Cardiac fibroblast (primary cell): ENCODE measurements at regions not wholly inside any gene's neighbourhood (a gene's known extent, or its start where the extent isn't known, plus 50 kb on each side); places are given as distances from the start of the nearest gene placed in this dataset.

Experiments
- DNase-seq, 2 donors: peaks; one replicate each; pipeline versions ENCODE4 v3.0.0 to v3.0.0-alpha.2; 2010; ENCODE audit warnings: low read depth in 2 of 2
- H3K4me3 ChIP-seq, 2 donors: replicated peaks in 1 of 2; 1 replicate in 1 of 2; 2 replicates in 1 of 2; pipeline ENCODE4 v1.5.1; 2011; ENCODE audit warnings: low read depth in 2 of 2, low read length in 2 of 2, mild to moderate bottlenecking in 2 of 2, moderate library complexity in 1 of 2
- TF ChIP-seq, protein P1 (sequence below): IDR thresholded peaks from one replicate; pipeline ENCODE4 v1.5.1; 2011; ENCODE audit warnings: low read depth, mild to moderate bottlenecking, low read length, inconsistent platforms

DNA sequence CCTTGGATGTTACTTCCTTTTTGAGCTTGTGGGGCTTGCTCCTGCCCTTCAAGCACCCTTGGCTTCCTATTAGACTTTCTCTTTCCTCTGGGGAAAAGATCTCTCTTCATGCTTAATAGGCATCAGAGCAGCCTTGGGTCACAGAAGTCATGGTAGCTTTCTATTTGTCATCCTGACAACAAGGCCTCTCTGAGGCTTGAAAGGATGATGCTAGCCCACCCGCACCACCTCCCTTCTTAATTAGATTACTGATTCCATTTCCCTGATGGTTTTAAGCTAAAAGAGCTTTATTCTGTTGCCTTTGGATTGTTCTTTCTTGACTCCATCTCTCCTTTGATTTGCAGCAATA is 435.5 kb upstream of the TPM1 start:
- TF ChIP-seq, protein P1, sequence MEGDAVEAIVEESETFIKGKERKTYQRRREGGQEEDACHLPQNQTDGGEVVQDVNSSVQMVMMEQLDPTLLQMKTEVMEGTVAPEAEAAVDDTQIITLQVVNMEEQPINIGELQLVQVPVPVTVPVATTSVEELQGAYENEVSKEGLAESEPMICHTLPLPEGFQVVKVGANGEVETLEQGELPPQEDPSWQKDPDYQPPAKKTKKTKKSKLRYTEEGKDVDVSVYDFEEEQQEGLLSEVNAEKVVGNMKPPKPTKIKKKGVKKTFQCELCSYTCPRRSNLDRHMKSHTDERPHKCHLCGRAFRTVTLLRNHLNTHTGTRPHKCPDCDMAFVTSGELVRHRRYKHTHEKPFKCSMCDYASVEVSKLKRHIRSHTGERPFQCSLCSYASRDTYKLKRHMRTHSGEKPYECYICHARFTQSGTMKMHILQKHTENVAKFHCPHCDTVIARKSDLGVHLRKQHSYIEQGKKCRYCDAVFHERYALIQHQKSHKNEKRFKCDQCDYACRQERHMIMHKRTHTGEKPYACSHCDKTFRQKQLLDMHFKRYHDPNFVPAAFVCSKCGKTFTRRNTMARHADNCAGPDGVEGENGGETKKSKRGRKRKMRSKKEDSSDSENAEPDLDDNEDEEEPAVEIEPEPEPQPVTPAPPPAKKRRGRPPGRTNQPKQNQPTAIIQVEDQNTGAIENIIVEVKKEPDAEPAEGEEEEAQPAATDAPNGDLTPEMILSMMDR: no peak
- no peak for DNase-seq
- H3K4me3 ChIP-seq: no peak overlapping the region

DNA sequence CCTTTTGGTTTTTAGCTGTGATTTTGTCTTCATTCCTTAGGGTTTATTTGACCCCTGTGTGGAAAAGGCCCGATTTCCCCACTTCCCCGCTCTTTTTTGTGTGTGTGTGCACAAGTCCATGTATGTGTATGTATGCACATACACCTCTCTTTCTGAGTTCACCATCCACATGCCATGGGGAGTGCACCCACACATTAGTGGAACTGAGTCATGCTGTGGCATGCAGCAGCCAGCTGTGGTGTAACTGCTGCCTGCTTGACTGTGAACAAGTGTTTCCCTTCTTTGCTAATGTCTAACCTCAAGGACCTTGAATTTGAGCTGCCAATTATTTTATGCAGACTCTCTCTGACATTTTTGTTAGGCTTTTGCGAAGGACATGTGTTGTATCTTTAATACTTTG is 434.9 kb upstream of the TPM1 start:
- peak in 1 of 2 donors; percentile 57 for DNase-seq
- TF ChIP-seq, protein P1: no peak
- no peak overlapping the region for H3K4me3 ChIP-seq

DNA sequence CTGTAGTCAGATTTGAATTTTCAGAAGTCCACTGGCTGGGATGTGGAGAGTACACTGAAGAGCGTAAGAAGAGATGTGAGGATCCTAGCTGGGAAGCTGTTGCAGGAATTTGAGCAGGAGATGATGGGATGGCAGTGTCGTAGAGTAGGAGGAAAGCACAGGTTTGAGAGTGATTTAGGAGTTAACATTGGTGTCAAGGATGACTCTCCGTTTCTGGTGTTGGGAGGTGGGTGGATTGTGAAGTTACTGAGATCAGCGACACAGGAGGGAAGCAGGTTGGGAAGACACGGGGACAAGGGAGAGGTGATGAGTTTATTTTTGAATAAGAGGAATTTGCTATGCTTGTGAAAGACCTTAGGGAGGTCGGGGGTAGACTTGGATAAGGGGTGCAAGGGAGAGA is 434.2 kb upstream of the TPM1 start:
- H3K4me3 ChIP-seq: no peak overlapping the region
- DNase-seq: no peak
- TF ChIP-seq, protein P1: no peak

DNA sequence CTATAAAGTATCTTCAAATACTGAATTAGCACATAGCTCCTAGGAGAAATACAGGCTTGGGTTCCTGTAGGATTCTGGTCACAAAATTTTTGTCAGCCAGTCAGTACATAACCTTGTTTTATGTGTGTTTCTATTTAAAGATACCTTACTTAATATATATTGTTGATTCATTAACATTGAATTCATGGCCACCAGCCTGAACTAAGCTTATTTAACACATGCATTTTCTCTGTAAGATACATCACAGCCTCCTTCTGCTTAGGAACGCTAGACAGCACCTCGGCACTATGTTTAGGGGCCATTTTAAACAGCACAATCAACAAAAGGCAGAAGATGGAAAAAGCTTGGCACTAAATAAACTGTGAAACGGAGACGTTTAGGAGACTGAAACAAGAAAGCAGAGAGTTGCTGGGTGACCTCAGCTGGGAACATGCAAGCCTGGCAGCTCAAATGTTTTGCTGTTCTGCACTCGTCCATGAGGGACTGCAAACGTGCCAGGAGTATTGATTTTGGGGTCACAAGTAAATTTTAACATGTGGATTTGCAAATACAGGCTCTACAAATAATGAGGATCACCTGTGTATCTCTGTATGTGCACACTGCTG is 432.2 kb upstream of the TPM1 start:
- no peak overlapping the region for H3K4me3 ChIP-seq
- TF ChIP-seq, protein P1: no peak
- DNase-seq: no peak

DNA sequence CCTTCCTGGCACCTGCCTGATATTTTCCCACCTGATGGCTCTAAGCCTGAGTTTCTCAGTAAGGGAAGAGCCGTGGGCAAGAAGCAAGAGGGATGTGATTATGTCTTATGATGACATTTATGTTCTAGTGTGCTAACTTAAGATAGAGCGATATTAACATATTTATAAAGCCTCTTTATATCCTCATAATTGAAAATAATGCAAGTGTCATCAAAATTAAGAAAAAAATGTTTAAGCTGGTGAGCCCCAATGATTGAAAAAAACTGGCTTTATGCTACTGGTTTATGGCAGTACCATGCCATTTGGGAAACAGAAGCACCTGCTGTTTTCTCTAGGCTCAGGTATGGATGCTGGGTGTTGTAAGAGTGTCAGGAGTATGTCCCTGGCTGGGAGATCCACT is 431.5 kb upstream of the TPM1 start:
- TF ChIP-seq, protein P1: no peak
- no peak overlapping the region for H3K4me3 ChIP-seq
- no peak for DNase-seq

DNA sequence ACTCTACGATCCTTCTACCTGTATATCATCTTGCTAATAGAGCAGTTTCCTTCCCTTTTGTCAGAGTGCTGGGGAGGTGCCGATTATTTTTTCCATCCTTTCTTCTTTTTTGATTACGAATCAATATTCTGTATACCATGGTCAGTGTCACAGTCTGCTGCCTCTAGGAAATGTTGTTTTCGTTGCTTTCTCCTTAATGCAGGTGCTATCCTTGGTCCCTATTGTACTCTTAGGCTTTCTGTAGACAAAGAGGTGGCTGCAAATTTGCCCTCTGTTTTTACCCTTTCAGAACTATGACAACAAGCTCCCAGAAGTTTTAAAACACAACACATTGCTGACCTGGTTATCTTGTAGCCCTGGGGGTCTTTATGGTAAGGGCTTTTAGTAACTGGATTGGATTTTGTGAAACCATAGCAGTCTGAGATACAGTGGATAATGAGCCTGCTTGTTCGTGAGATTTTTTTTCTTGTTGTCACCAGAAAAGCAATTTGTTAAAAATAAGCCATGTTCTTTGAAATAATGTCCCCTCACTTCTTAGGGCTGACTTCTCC is 430.3 kb upstream of the TPM1 start:
- no peak overlapping the region for H3K4me3 ChIP-seq
- TF ChIP-seq, protein P1: no peak
- DNase-seq: no peak

DNA sequence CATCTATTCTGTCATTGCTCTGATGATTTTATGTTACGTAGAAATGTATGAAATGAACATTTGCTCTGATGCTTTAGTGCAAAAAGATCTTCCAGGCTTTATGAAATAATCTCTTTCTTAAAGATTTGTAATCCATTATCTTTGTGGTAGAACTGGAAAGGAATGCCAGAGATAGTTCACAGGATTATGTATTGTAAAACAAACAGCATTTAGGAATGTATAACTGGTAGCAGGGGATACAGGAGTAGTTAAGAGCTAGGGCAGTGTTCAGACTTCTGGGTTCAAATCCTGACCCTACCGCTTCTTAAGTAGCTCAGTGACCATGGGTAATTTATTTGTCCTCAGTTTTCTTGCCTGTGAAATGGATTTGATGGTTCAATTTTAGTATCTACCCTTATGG is 429.8 kb upstream of the TPM1 start:
- no peak for DNase-seq
- TF ChIP-seq, protein P1: no peak

More for the DNA sequence above, 429.8 kb upstream of the TPM1 start:
- H3K4me3 ChIP-seq: no peak overlapping the region
